A673 (cell line): ENCODE measurements at regions not wholly inside any gene's neighbourhood (a gene's known extent, or its start where the extent isn't known, plus 50 kb on each side); places are given as distances from the start of the nearest gene placed in this dataset.
A peak's percentile ranks its signal among the peaks of the same experiment; 100 is the strongest.

Experiments
- BruUV-seq: library from RNA; stranded (reverse); fragments of 400-500 nt; replicated peaks from 2 replicates; lab custom pipeline; 2021; lab: Mats Ljungman, UMichigan
- CTCF ChIA-PET: fragments of 300-600 bp; sonication (Branson Sonifier 250); formaldehyde crosslinking; loops from one replicate; lab custom pipeline; 2022; ENCODE audit warnings: antibody characterized with exemption; lab: Charles Lee
- POLR2A ChIA-PET: fragments of 300-600 bp; sonication (Branson Sonifier 250); formaldehyde crosslinking; loops from one replicate; lab custom pipeline; 2022; ENCODE audit warnings: antibody characterized with exemption; ENCODE audit not compliant: low non-redundant PET; lab: Charles Lee
- DNase-seq: peaks from one replicate; pipeline ENCODE4 v3.0.0-alpha.2; 2015; ENCODE audit warnings: low spot score
- H3K27ac ChIP-seq: fragments of 200-600 bp; sonication (generic); 2 replicates; pipeline ENCODE4 v1.5.1; 2016; ENCODE audit warnings: mixed run types, low read depth, mild to moderate bottlenecking, mixed read lengths, antibody characterized with exemption, low read length; ENCODE audit not compliant: poor library complexity, severe bottlenecking
- H3K27me3 ChIP-seq: fragments of 200-600 bp; sonication (generic); replicated peaks from 2 replicates; pipeline ENCODE4 v1.6.1; 2017; ENCODE audit warnings: mixed run types, low read depth, mild to moderate bottlenecking, mixed read lengths, antibody characterized with exemption, low read length; ENCODE audit not compliant: insufficient read depth, poor library complexity
- H3K36me3 ChIP-seq: fragments of 200-600 bp; sonication (generic); 2 replicates; pipeline ENCODE4 v1.6.1; 2016; ENCODE audit warnings: mixed run types, mild to moderate bottlenecking, mixed read lengths, antibody characterized with exemption, low read length; ENCODE audit not compliant: insufficient read depth, poor library complexity, severe bottlenecking
- H3K4me1 ChIP-seq: fragments of 200-600 bp; sonication (generic); 2 replicates; pipeline ENCODE4 v1.6.1; 2017; ENCODE audit warnings: mixed run types, mild to moderate bottlenecking, mixed read lengths, antibody characterized with exemption, low read length; ENCODE audit not compliant: insufficient read depth, poor library complexity, severe bottlenecking
- H3K4me3 ChIP-seq: fragments of 200-600 bp; sonication (generic); 2 replicates; pipeline ENCODE4 v1.5.1; 2016; ENCODE audit warnings: low read depth, mixed run types, mild to moderate bottlenecking, mixed read lengths, low read length; ENCODE audit not compliant: poor library complexity, severe bottlenecking
- H3K9me3 ChIP-seq: fragments of 200-600 bp; sonication (generic); 2 replicates; pipeline ENCODE4 v1.6.1; 2016; ENCODE audit warnings: mixed run types, low read depth, mild to moderate bottlenecking, mixed read lengths, antibody characterized with exemption, low read length; ENCODE audit not compliant: poor library complexity, severe bottlenecking
- CTCF ChIP-seq: fragments of 300-800, 200-600 bp; sonication (generic); conservative IDR thresholded peaks from 2 replicates; pipeline ENCODE4 v1.5.1; 2017; ENCODE audit warnings: low read depth, mild to moderate bottlenecking, antibody characterized with exemption, low read length, moderate library complexity, mixed read lengths
- EZH2 ChIP-seq: fragments of 200-600 bp; sonication (generic); IDR thresholded peaks from 2 replicates; pipeline ENCODE4 v1.6.1; 2017; ENCODE audit warnings: borderline replicate concordance, low read depth, mild to moderate bottlenecking, mixed read lengths, antibody characterized with exemption, low read length; ENCODE audit not compliant: poor library complexity, severe bottlenecking
- intact Hi-C: fragments of 100-400 bp; cut with micrococcal nuclease; formaldehyde crosslinking; loops from one replicate; pipeline ENCODE4 v1.10.0; 2022; ENCODE audit not compliant: unreplicated experiment

- no peak for DNase-seq
- no peaks in the 10 kb centered on the region for H3K36me3 ChIP-seq
- POLR2A ChIA-PET: no interaction called here
- H3K4me1 ChIP-seq: no peaks in the 10 kb centered on the region
- TF ChIP-seq CTCF: no peak
- no peak for TF ChIP-seq EZH2
- no peaks in the 10 kb centered on the region for H3K9me3 ChIP-seq
- CTCF ChIA-PET: no interaction called here
- peaks cover 27% of the 10 kb centered on the region for H3K27me3 ChIP-seq
- intact Hi-C loops: no loop called here
- no TSS peak for BruUV-seq
- H3K27ac ChIP-seq: no peak overlapping the region
- no peak overlapping the region for H3K4me3 ChIP-seq
These were observed 66.9 kb upstream of the PHOX2B start for GRCh38 chr4:41815473-41815872.

GRCh38 chr4:41814565-41814964, 66.0 kb upstream of the PHOX2B start:
- peak; percentile 14 for DNase-seq
- BruUV-seq: no TSS peak
- Histone ChIP-seq H3K27me3 (peaks cover 18% of the 10 kb centered on the region), H3K4me3 (no peak overlapping the region), H3K4me1 (no peaks in the 10 kb centered on the region), H3K27ac (no peak overlapping the region), H3K36me3 (no peaks in the 10 kb centered on the region), H3K9me3 (no peaks in the 10 kb centered on the region)
- TF ChIP-seq CTCF: peak; percentile 31; the same call in 1 of the 2 replicates
- TF ChIP-seq EZH2: no peak
- intact Hi-C loops: no loop called here
- ChIA-PET POLR2A (no interaction called here), CTCF (no interaction called here)

GRCh38 chr4:41806807-41807206, 58.3 kb upstream of the PHOX2B start:
- DNase-seq: no peak
- intact Hi-C loops: no loop called here
- no peak overlapping the region for H3K27ac ChIP-seq
- no peaks in the 10 kb centered on the region for H3K9me3 ChIP-seq
- CTCF ChIA-PET: no interaction called here
- BruUV-seq: no TSS peak
- TF ChIP-seq EZH2 (no peak), CTCF (no peak)
- peaks cover 21% of the 10 kb centered on the region for H3K27me3 ChIP-seq
- no peak overlapping the region for H3K4me3 ChIP-seq
- H3K4me1 ChIP-seq: no peaks in the 10 kb centered on the region
- POLR2A ChIA-PET: no interaction called here
- H3K36me3 ChIP-seq: no peaks in the 10 kb centered on the region
